GM21390 (cell line): ENCODE measurements at regions not wholly inside any gene's neighbourhood (a gene's known extent, or its start where the extent isn't known, plus 50 kb on each side); places are given as distances from the start of the nearest gene placed in this dataset.
"Not testable (repeated sequence)": the region's sequence is repeated elsewhere in the genome, so short reads cannot be mapped to it uniquely, and the experiment has no call there.

ENCODE experiments used
- ATAC-seq: cut with Tn5 transposase; IDR thresholded peaks from one replicate; pipeline ENCODE4 v1.9.1; 2021; ENCODE audit not compliant: unreplicated experiment

GRCh38 chr3:145459681-145460080 lies 701.3 kb downstream of the PLOD2 start:
- ATAC-seq, result not testable (repeated sequence)

DNA sequence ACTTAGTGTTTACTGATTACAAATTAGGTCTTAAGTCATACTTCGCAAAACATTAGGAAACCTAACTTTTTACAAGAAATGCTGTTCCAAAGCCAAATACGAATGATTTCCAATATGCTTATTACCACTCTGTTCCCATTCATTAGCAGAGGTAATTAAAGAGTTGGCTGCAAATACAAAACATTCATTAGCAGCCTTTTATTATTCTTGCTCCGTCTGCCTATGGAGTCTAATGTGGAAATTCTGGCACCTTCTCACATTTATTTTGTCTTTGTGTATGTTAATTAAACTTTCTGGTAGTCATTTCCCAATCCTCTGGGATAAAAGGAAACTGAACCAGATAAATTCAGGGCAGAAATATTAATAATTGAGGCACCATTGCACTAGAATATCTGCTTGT lies 689.0 kb downstream of the PLOD2 start:
- ATAC-seq, result no peak

DNA sequence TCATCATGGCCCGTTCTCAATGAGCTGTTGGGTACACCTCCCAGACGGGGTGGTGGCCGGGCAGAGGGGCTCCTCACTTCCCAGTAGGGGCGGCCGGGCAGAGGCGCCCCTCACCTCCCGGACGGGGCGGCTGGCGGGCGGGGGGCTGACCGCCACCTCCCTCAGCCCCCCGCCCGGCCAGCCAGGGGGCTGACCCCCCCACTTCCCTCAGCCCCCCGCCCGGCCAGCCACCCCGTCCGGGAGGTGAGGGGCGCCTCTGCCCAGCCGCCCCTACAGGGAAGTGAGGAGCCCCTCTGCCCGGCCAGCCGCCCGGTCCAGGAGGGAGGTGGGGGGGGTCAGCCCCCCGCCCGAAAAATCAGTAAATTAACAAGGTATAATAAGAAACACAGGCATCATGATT lies 678.2 kb downstream of the PLOD2 start:
- not testable (repeated sequence) for ATAC-seq

GRCh38 chr3:145483992-145484391 lies 677.0 kb downstream of the PLOD2 start:
- no peak for ATAC-seq

DNA sequence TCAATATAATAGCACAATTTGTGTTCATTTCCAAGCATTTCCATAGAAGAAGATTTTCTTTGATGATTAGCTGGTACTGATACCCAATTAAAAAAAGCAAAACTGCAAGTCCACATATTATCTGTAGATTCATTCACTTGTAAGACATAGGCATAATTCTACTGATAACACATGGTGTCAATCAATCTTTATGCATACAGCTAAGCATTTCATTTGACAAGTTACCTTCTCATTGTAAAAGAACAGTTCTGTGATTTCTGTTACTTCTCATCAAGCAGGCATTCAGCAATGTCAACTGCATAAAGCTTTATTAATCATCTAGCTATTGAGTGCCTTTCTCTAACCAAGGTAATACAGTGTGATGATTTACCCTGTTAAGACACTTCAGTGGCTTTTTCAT lies 672.0 kb downstream of the PLOD2 start:
- ATAC-seq, result no peak

DNA sequence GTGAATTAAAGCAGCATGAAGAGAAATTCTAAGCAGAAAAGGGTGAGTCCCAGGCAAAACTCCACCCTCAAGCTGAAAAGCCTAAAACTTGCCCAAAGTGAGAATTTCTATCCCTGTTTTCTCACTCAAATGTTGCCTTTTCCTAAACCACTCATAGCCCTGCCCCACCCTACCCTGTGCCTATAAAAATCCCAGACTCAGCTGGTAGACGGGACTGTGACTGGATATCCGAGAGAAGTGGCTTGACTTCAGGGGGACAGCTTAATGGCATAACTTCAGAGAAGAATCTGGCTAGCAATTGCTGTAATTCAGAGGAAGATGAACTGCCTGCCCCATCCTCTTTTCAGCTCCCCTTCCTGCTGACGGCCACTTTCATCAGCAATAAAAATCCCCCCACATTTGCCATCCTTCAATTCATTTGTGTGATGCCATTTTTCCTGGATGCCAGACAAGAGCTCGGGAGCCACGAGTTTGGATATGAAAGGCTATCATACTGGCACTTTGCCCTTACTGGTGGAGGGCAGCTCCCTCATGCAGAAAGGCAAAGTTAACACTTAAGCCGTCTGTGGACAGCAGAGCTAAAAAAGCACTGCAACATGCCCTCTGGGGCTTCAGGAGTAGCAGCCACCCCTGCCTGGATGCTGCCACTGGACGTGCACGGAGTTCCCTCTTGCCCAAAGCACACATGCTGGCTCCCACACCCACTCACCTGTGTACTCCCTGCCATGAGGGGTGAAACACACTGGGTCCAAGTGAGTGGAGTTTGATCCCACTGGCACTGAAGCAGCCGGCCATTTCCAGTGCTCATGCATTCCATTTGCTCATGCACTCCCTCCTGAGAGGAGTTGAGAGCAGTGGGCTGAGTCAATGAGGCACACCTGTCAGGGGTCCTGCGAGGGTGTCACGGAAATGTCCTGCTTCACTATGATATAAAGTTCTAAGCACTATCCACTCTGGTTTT lies 670.6 kb downstream of the PLOD2 start:
- no peak for ATAC-seq

GRCh38 chr3:145492456-145492855 lies 668.5 kb downstream of the PLOD2 start:
- ATAC-seq, result no peak

GRCh38 chr3:145517416-145517815 lies 643.6 kb downstream of the PLOD2 start:
- not testable (repeated sequence) for ATAC-seq

- no peak for ATAC-seq
Measured at GRCh38 chr3:145518639-145519038, 642.3 kb downstream of the PLOD2 start.

- no peak for ATAC-seq
Measured at GRCh38 chr3:145519398-145520047, 641.5 kb downstream of the PLOD2 start.

DNA sequence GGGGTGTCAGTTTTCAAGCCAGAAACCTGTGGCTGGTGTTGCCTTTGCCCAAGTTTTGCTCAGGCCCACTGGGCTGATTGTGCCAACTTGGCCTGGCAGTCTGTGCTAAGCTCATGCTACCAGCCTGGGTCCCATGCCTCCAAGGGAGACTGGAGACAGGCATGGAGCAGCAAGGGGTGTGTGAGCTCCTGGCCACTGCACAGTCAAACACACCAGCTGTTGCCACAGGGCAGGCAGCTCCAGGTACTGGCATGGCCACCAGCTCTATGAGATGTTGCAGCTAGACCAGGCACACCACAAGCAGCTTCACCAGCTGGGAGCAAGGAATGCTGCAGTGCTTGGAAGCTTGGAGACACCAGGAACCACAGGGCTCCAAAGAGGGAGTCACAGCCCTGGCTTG lies 638.8 kb downstream of the PLOD2 start:
- ATAC-seq, result no peak

- no peak for ATAC-seq
Measured at GRCh38 chr3:145522893-145523651, 637.9 kb downstream of the PLOD2 start.

DNA sequence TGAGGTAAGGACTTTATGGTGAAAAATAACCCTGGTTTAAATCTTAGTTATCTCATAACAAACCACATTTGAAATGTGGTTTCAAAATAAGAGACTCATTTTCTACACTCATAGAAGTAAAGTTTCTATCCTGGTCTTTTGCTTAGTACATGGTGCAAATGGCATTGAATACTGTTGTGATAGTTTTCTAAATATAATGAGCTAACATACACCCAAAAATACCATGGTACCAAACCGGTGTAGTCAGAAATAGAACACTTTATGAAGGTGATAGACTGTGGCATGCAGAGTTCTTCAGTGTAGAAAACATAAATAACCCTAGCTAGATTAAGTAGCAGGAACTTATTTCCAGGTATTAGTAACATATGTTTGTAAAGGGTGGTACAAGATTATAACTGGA lies 629.4 kb downstream of the PLOD2 start:
- no peak for ATAC-seq

DNA sequence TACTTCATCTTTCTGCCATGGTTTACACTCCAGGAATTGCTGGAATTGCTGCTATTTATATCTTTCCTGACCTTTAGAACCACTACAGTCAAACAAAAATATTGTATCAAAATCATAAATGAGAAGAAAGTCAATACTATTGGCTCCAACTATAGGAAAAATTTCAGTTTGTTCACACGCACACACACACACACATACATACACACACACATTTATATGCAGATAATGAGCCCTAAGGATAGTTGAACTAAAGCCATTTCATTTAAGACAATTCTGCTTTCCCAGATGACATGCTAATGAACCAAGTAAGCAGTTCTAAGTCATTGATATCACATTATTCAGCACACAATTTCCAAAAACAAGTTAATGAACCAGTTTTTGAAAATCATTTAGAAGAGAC lies 627.3 kb downstream of the PLOD2 start:
- no peak for ATAC-seq

- ATAC-seq, result no peak
Measured at GRCh38 chr3:145536461-145536860, 624.5 kb downstream of the PLOD2 start.

DNA sequence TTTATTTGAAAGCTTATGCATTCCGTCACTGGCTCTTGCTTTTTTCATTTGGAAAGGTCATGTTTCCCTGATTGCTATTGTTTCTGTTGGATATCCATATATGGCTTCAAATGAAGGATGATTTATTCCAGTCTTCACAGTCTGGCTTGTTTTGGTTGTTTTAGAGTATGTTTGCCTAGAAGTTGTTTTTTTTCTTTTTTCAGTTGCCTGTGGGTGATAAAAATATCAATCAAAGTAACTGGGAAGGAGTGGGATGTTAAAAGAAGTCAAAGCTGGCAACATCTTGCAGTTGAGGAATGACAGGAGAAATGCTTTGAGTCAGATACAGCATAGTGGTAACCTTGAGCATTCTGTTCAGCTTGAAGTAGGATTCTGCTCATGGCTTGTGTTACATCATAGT lies 610.5 kb downstream of the PLOD2 start:
- ATAC-seq, result no peak

GRCh38 chr3:145557405-145557804 lies 603.6 kb downstream of the PLOD2 start:
- ATAC-seq, result no peak

DNA sequence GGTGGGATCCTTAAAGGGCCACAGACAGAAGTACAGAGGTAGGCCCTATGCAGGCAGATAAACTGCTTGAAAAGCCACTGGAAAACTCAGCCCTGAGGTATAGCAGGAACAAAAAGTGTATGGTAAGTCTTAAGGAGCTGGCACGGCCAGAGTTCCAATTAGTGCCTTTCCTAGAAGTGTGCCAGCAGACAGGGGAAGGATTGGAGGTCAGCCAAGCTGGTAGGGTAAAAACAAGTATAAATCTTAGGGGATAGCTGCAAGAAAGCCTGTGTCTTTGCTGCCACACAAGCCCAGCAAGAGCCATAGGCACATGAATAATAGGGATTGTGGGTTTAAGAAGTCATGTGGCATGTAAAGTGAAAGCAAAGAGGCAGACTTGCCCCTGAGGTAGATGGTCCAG lies 582.5 kb downstream of the PLOD2 start:
- ATAC-seq, result no peak

DNA sequence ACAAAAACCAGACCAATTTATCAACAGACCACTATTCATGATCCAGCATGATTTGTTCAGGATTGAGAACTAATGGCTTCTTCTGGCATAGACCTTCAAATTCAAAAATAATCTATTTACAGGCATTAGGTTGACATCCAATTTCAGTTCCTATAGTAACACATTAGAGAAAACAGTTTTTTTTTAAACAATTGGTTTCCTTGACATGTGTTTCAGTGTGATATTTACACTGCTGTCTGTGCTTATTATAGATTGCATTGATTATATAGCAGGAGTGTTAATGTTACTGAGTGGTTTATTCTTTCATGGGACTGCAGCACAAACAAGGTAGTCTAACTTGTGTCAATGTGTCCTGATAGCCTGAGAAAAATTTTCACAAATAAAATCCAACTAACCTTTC lies 579.3 kb downstream of the PLOD2 start:
- no peak for ATAC-seq

GRCh38 chr3:145604851-145605250 lies 556.1 kb downstream of the PLOD2 start:
- no peak for ATAC-seq

DNA sequence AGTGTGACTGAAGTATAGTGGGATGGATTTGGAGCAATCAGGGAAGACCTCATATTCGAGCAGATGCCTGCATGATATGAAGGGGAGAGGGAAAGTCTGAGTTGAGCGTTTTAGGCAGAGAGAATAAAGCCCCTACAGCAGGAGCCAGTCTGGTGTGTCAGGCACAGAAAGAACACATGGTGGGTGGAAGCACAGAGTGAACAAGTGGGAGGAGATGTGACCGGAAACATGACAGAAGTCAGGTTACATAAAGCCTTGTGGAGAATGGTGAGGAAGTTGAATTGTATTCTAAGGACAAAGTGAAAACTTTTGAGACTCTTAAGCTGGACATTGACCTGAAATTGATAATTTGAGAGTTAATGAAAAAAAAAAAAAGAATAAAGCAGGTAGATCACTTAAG lies 541.0 kb downstream of the PLOD2 start:
- no peak for ATAC-seq

GRCh38 chr3:145620486-145620885 lies 540.5 kb downstream of the PLOD2 start:
- no peak for ATAC-seq
